Body of pancreas (tissue), 4 donors: ENCODE measurements at regions not wholly inside any gene's neighbourhood (a gene's known extent, or its start where the extent isn't known, plus 50 kb on each side); places are given as distances from the start of the nearest gene placed in this dataset.

ENCODE experiments used
- POLR2A ChIP-seq, 3 donors: fragments of 450-650 bp; IDR thresholded peaks; one replicate each; pipeline ENCODE4 v1.6.1; 2016; ENCODE audit warnings: antibody characterized with exemption in 3 of 3, mild to moderate bottlenecking in 2 of 3
- TF ChIP-seq, protein P1 (sequence below), 7 experiments: fragments of 450-650 bp in 4 of 7; fragments of 200-600 bp in 3 of 7; sonication (generic) in 3 of 7; IDR thresholded peaks; one replicate each; pipeline ENCODE4 v1.5.1; 2016 to 2019; ENCODE audit warnings: antibody characterized with exemption in 7 of 7

DNA sequence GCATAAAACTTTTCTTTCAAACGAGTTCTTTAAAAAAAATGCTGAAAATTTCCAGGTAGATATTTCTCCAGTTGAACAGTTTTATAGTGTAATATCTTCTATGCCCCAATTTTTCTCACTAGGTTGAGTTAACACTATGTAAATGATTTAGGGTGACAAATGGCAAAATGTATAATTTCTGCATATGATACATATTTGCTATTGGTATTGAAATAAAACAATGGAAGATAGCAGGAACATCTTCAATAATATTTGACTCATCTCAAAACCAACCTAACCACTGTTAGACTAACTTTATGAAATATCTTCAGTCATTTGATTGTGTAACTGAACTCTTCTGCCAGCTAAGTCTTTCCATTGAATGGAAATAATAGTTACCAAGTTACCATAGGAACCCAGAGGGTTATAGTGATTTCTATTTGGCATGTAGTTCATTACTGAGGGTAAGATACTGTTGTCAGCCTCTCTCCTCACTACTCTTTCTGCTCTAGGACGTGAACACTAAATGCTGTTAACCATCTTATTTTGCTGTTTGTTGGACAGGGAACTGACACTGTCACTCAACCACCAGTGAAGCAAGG is 824.7 kb upstream of the NECTIN3 start:
- TF ChIP-seq POLR2A (IDR thresholded peaks at IDR 0.05): no peak
- TF ChIP-seq, protein P1, sequence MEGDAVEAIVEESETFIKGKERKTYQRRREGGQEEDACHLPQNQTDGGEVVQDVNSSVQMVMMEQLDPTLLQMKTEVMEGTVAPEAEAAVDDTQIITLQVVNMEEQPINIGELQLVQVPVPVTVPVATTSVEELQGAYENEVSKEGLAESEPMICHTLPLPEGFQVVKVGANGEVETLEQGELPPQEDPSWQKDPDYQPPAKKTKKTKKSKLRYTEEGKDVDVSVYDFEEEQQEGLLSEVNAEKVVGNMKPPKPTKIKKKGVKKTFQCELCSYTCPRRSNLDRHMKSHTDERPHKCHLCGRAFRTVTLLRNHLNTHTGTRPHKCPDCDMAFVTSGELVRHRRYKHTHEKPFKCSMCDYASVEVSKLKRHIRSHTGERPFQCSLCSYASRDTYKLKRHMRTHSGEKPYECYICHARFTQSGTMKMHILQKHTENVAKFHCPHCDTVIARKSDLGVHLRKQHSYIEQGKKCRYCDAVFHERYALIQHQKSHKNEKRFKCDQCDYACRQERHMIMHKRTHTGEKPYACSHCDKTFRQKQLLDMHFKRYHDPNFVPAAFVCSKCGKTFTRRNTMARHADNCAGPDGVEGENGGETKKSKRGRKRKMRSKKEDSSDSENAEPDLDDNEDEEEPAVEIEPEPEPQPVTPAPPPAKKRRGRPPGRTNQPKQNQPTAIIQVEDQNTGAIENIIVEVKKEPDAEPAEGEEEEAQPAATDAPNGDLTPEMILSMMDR (IDR thresholded peaks at IDR 0.05): no peak
